ENCODE measurements at regions not wholly inside any gene's neighbourhood (a gene's known extent, or its start where the extent isn't known, plus 50 kb on each side); places are given as distances from the start of the nearest gene placed in this dataset.

GRCh38 chr14:106841701-106842100, 1315.3 kb downstream of the TMEM121 start:
- TF ChIP-seq CTCF (IDR thresholded peaks at IDR 0.05; ENCODE audit: insufficient read depth, low read depth, low read length) = no peak
- no peak for DNase-seq (ENCODE audit: low read depth)
- no peak overlapping the region for H3K4me3 ChIP-seq (ENCODE audit: low read depth, low read length)

- TF ChIP-seq CTCF (IDR thresholded peaks at IDR 0.05; ENCODE audit: insufficient read depth, low read depth, low read length) = peak; percentile 38
- no peak overlapping the region for H3K4me3 ChIP-seq (ENCODE audit: low read depth, low read length)
- DNase-seq (ENCODE audit: low read depth) = no peak
Measured at GRCh38 chr14:106842687-106843086, 1316.3 kb downstream of the TMEM121 start.

GRCh38 chr14:106843386-106843785, 1317.0 kb downstream of the TMEM121 start:
- DNase-seq (ENCODE audit: low read depth) = no peak
- no peak for TF ChIP-seq CTCF (IDR thresholded peaks at IDR 0.05; ENCODE audit: insufficient read depth, low read depth, low read length)
- H3K4me3 ChIP-seq (ENCODE audit: low read depth, low read length) = peak overlapping the region; percentile 66

- no peak for TF ChIP-seq CTCF (IDR thresholded peaks at IDR 0.05; ENCODE audit: insufficient read depth, low read depth, low read length)
- H3K4me3 ChIP-seq (ENCODE audit: low read depth, low read length) = peak overlapping the region; percentile 66
- peak; percentile 60 for DNase-seq (ENCODE audit: low read depth)
Measured at GRCh38 chr14:106843951-106844483, 1317.6 kb downstream of the TMEM121 start.

GRCh38 chr14:106844608-106845285, 1318.4 kb downstream of the TMEM121 start:
- no peak for TF ChIP-seq CTCF (IDR thresholded peaks at IDR 0.05; ENCODE audit: insufficient read depth, low read depth, low read length)
- H3K4me3 ChIP-seq (ENCODE audit: low read depth, low read length) = peak overlapping the region; percentile 66
- peak; percentile 74 for DNase-seq (ENCODE audit: low read depth)

GRCh38 chr14:106845286-106846087, 1319.1 kb downstream of the TMEM121 start:
- H3K4me3 ChIP-seq (ENCODE audit: low read depth, low read length) = peak overlapping the region; percentile 66
- TF ChIP-seq CTCF (IDR thresholded peaks at IDR 0.05; ENCODE audit: insufficient read depth, low read depth, low read length) = no peak
- peak; percentile 55 for DNase-seq (ENCODE audit: low read depth)

Measured in fibroblast of villous mesenchyme (primary cell).